ENCODE measurements at regions not wholly inside any gene's neighbourhood (a gene's known extent, or its start where the extent isn't known, plus 50 kb on each side); places are given as distances from the start of the nearest gene placed in this dataset.

DNA sequence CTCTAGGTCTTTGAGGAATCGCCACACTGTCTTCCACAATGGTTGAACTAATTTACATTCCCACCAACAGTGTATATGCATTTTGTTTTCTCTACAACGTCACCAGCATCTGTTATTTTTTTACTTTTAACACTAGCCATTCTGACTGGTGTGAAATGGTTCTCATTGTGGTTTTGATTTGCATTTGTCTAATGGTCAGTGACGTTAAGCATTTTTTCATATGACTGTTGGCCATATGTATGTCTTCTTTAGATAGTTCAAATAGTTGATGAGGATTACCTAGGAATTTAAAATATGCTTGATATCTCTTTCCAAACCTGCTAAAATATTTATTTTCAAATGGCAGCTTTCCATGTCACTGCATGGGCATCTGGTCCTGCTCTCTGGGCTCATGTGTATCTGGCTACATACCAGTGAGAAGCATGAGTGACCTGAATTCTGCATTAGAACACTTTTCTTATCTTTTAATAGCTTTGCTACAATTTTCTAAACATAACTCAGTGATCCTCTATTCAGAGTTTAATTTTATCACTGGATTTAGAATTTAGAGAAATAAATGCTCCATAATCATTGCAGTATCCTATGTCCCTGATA, 95.8 kb upstream of the ADAMTS16 start:
- no peak for DNase-seq

DNA sequence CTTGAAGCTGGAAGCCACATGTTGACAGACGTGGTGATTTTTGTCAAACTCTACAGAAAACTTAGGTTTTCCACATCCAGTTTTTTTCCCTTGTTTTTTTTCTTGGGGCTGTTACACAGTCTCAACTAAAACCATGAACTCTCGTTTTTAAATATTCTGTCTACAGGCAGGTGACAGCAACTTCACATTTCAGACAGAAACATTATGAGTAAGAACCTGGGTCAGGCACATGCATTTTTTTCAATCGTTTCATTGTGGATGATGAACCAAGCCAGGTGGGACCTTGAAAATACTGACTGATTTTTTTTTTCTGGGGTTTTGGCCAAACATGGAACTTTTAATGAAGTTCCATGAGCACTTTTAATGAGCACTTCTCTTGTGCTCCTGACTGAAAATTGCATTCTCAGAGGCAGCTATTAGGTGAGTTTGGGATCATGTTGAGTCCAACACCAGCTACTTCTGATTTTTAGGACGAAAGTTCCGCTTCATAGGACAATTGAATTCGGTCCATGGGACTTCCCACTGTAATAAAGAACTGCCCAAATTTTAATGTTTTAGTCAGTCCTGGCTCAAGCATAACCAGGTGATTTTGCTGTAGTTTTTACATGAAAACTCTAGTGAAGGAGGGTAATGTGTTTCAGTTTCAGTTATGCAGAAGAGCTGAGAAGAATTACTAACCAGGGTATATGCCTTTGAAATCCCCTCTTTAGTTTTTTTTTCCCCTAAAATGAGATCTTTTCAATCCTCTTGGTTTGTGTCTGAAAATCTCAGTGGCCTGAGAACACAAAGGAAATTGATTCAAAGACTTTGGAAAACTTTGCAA, 93.2 kb upstream of the ADAMTS16 start:
- DNase-seq: no peak

DNA sequence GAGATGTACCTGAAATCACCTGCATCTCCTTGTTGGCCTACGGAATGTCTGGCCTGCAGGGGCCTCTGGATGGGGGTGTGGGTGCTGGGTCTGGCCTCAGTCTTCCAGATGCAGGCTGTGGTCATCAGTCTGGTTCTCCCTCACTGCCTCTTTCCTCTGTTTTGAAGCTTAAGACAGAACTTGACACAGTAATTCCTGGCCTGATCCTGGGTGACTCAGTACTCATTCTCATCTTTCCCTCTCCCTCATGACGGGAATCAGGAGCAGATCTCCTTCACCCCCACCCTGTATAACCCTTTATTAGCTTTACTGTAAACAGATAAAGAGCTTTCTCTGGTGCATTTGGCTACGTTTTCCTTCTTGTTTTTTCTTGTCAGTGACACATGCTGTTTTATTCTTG, 89.3 kb upstream of the ADAMTS16 start:
- no peak for DNase-seq

DNA sequence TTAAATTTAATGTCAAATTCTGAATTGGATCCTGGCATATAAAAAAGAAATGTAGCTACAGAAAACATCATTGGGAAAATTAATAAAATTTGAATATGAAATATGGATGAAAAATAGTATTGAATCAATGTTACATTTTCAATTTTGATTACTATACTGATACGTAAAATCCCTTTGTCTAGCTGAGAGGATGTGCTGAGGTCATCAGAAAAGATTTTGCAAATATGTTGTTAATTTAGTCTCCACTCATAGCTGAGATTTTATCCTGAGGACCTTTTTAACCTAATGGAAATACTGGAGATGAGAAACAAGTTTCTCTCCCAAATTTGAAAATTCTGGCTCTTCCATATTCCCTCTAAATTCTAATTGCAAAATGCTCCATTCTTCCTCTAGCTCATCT, 84.4 kb upstream of the ADAMTS16 start:
- no peak for DNase-seq

DNA sequence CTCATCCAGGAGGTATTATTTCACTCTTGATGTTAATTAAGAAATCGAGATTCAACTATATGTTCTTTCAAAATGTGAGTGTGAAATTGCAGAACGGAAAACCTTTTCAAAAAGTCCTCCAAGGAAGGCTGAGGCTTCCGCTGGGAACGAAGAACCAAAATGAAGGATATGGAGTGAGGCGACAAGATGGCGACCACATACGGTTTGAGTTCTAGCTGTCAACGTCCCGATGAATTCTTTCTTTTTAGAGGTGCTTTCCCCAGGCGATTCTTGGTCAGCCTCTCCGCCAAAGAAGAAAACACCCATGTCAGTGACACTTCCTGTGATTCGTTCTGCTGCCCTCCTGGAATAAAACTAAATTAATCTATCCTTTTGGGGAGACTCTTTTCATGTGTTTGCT, 78.3 kb upstream of the ADAMTS16 start:
- DNase-seq: no peak

DNA sequence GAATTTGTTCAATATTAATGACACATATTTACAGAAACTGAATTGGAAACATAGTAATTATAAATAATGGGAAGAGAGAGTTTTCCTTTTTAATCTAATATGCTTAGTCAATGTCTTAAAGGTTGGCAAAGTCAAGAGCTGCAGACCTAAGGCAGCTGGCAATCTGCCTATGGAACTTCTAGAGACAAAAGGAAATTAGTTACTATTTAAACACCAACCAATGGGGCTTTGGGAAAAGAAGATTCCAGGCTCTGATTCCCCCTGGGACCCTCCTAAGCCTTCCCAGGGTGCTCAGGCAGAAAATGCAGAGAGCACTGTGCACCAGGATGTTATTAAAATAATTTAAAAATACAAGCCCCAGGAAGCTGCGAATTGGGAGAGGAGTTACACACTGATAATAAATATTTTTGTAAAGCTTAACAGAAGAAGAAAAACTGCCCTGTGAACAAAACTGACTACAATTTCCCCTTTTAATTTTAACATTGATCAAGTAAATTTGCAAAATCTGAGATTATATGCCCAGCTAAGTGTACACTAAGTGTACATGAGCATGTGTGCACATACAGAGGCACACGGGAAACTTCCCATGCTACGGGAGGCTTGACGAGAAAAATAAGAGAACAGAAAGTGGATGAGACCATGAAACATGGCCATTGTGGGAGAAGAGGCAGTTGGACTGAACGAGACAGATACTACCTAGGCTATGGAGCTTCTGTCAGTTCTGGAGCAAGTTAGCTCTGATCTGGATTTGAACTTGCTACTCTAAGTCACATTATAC, 77.4 kb upstream of the ADAMTS16 start:
- DNase-seq: no peak

DNA sequence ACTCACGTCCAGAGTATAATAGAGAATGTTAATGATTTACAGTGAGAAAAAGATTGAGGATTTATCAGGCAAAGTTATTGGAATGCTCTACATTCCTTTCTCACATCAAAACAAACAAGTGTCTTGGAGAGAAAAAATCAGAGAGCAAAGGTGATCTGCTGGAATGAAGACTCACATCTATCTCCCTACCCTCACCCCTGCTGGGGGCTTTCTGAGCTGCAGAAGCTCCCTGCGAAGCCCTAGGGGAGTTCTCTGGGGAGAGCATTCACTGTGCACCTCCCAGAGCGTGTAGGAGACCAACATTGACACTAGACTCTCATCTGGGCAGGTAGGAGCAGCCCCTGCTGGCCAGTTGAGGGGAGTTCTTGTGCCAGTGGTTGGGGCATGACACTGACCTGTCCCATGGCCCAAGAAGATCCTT, 76.6 kb upstream of the ADAMTS16 start:
- DNase-seq: no peak

DNA sequence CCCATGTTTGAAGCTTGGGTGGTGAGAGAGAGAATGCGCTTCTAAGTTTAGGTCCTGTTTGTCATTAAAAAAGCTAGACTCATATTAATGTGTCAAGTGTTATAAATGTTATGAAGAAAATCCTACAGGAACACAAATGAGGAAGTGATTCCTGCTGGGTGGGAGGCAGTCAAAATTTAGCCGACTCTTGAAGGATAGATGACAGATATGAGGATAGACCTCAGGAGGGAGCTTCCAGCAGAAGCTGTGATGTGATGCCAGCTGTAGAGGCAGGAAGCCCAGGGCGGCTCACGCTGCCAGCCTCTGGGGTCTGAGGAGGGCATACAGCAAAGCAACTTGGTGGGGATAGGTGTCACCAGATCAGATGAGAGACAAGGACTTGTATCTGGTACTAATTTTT, 74.7 kb upstream of the ADAMTS16 start:
- no peak for DNase-seq

DNA sequence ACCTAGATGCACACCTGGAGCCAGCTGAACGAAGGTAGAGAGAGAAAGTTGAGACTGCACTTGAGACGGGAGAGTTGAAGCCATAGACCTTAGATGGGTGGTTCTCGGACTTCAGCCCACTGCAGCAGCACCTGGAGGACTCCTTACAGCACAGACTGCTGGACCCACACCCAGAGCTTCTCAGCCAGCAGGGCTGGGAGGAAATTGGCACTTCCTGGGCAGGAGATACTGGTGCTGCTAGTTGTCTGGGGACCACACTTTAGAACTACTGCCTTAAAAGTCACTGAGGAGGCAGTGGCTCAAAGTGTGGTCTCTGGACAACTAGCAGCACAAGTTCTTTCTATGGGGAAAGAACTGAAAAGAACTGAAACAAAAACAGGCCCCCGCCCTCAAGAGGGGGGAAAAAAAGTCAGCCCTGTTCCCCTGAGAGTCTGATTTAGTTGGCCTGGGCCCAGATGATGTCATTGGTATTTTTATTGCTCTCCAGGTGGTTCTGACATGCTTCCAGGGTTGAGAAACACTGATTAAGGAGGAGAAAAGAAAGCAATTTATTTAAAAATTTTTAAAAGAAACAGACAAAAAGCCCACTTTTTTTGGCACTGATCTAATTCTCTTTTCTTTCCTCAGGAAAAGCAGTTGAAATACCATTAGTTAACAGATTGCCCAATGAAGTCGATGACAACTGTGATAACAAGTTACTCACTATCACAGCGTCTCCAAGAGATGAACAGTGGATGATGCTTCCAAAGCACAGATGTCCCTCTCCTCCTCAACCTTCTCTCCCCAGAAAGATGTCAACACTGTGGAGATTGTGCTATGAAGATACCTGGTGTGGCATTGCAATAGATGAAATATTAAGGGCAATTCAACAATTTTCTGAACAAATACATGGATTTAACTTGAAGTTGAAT, 73.6 kb upstream of the ADAMTS16 start:
- no peak for DNase-seq

DNA sequence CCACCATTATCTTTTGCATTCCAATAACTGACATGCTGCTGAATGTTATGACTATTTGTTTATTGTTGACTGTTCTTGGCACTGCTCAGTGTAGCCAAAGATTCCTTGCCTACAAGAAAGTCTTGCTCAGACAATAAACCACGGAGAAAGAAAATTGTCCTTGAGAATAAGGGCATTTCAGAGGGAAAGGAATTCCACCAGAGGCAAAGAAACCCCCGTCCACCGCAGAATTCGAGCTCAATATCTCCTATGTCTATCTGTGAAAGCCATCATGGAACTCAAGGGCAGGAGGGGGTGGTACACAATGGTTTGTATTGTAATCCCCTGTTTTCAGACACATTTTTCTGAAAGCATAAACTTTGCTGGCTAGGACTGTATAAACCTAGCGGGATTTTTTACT, 70.3 kb upstream of the ADAMTS16 start:
- DNase-seq: no peak

DNA sequence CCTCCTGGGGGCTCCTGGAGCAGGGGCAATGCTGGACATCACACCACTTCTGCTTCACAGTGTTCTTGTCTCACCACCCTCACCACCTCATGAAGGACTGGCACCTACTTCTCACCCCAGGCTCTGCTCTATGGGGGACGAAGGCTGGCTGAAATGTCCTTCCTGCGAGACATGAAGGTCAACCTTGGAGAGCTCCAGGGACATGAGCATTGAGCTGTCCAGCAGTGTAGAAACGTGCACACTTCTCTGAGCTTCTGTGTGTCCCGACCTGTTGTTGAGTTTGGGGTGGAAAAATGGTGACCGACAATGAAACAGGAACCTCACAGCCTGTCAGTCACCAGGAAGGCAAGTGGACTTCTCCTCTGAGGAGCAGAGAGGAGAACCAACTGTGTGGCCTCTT, 68.6 kb upstream of the ADAMTS16 start:
- DNase-seq: no peak

DNA sequence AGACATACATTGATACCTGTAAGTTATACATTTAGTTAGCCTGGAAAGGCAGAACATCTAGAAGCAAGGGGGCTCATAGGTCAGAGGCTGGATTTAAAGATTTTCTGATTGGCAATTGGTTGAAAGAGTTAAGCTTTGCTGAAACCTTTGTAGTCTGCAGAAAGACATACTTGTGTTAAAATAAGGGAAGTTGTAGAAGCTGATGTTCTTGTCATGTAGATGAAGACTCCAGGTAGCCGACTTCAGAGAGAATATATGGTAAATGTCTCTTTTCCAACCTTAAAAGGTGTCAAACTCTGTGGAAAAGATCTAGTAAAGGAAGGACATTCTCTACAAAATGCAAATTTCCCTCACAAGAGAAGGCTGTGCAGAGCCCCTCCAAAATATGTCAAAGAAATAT, 62.9 kb upstream of the ADAMTS16 start:
- DNase-seq: no peak

DNA sequence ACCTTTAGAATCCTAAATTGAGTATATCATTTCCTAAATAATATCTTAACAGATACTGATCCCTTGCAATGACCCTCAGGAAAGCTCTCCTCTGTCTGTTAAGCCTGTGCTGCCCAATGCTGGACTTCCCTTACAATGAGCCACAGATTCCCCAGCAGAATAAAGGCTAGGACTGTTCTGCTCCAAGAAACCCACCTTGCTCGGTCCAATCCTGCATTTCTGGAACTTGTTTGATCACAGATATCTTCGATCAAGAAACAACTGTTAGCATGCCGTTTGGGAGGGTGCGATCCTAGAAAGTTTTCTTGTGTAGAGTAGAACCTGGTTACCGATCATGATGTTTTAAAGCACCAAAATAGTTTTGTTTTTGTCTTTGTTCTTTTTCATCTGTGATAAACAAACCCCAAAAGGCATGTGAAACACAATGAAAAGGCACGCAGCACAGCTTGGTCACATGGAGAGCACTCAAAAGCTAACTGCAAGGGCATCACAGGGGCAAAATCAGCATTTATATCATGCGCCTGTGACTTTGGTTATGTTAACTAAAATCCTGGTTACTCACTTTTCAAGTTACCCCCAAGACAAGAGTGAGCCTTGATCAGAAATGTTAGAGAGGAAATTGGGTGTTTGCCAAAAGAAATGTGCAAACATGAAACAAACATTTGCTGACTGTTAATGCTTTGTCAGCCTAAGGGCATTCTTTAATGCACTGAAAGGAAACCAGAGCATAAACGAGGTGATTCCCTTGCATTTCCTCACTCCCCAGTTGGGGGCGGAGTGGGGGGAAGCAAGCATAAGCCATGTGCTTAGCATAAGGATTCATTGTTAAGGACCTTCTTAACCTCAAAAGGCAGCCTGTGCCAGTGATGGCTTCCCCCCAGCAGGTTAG, 61.9 kb upstream of the ADAMTS16 start:
- DNase-seq: no peak

DNA sequence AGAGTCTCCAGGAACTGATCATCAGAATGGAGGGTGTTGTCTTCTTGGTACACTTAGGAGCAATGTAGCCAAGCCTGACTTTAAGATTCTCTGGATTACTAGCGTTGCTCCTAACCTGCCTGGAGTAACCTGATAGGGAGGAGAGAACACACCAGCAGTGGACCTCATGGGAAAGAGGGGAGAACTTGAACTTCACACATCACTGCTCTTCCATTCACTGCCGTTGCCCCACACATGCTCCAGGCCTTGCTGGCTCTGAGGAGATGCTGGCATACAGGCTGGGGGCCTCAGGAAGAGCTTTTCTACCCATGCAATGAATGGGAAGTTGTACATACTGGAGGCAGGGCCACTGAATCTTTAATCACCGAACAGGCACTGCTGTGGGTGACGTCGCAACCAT, 60.3 kb upstream of the ADAMTS16 start:
- no peak for DNase-seq

DNA sequence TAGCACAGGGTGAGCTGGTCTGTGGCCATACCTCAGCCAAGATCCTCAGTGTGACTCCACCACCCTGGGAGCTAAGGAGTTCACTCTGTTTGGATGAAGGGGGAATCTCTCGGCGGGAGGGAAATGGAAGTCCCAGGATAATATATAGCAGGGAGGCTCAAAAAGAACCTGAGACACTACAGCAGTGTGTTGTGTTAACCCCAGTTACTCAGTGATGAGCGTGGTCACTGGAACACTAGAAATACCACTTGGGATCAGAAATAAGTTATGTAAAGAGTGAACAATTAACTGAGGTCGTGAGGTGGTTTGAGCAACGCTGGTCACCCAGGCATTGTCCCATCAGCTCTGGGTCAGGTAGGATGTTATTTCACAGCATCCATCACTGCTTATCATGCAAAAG, 59.3 kb upstream of the ADAMTS16 start:
- no peak for DNase-seq

DNA sequence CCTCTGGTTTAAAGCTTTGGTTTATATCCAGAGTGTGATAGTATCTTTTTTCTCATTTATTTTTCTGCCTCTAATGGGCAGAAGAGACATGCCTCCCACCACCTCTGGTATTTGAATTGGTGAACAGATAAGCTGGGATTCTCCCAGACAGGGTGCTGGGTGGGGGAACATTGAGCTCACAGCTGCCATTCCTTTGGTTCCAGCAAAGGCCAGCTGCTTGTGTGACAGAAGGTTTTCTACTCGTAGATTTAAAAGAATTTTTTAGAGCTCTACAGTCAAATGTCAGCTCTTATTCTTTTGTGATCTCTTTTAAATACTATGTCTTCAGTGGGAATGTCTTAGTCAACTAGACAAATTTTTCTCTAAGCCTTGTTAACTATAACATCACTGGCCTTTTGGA, 54.7 kb upstream of the ADAMTS16 start:
- DNase-seq: no peak

DNA sequence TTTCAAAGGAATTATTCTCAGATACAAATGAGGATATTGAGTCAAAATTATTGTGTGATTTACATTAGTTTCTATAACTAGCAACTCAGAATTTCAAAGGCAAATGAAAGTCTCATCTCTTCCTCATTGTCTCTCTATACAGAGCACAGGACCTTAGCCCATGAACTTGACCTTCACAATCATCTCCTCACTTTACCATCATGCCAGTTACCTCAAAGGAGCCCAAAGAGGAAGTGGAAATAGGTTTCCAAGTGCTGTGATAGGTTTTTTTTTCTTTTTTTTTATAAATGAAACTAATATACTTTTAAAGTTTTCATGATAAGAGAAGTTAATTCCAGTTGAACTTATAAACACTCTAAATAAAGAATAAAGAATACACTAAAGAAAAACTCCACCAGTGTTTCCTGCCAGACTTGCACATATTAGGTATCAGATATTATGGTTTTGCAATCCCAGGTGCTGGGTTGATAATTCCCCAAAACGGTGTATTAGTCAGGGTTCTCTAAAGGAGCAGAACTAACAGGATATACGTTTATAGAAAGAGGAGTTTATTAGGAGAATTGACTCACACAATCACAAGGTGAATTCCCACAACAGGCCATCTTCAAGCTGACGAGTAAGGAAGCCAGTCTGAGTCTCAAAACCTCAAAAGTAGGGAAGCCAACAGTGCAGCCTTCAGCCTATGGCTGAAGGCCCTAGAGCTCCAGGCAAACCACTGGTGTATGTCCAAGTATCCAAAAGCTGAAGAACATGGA, 50.1 kb upstream of the ADAMTS16 start:
- DNase-seq: no peak

All from activated CD4-positive, CD25-positive, alpha-beta regulatory T cell (primary cell).